HepG2 (cell line): ENCODE measurements at regions not wholly inside any gene's neighbourhood (a gene's known extent, or its start where the extent isn't known, plus 50 kb on each side); places are given as distances from the start of the nearest gene placed in this dataset.
"Not testable (repeated sequence)": the region's sequence is repeated elsewhere in the genome, so short reads cannot be mapped to it uniquely, and the experiment has no call there.

ENCODE experiments used
- ATAC-seq: fragments of 200-7000 bp; cut with Tn5 transposase; 3 replicates; pipeline ENCODE4 v1.9.1; 2020; ENCODE audit warnings: mild to moderate bottlenecking, moderate library complexity
- BruUV-seq: library from RNA; stranded (reverse); fragments of 400-500 nt; replicated peaks from 2 replicates; lab custom pipeline; 2021; lab: Mats Ljungman, UMichigan
- CTCF ChIA-PET: fragments of 300-600 bp; formaldehyde crosslinking; extraction: SDS; loops from one replicate; lab custom pipeline; 2021; ENCODE audit warnings: low total read pairs, inconsistent platforms, low intra/inter-chr PET ratio; lab: Yijun Ruan, JAX
- POLR2A ChIA-PET: fragments of 350-600 bp; sonication (Branson Sonifier 250); formaldehyde crosslinking; loops from one replicate; lab custom pipeline; 2020; ENCODE audit warnings: antibody characterized with exemption, inconsistent platforms; lab: Yijun Ruan, JAX
- DNase-seq: peaks from one replicate; pipeline ENCODE4 v3.0.0-alpha.2; 2015; ENCODE audit warnings: low spot score
- FAIRE-seq: peaks from 3 replicates; lab custom pipeline; 2011; peaks lifted over from hg19 to GRCh38; lab: Jason Lieb, UNC
- H2AFZ ChIP-seq: one replicate; pipeline ENCODE4 v1.6.1; 2011; ENCODE audit warnings: low read length, inconsistent platforms
- H3K27ac ChIP-seq: fragments of 300-600 bp; 3 replicates; pipeline ENCODE4 v1.8.0; 2011; ENCODE audit warnings: mixed run types, mild to moderate bottlenecking, mixed read lengths, low read length, inconsistent platforms; ENCODE audit not compliant: insufficient read depth; ENCODE audit errors: extremely low read length
- H3K27me3 ChIP-seq, 2 experiments: fragments of 200-600 bp in 1 of 2; 2 replicates in 1 of 2; 3 replicates in 1 of 2; pipeline versions ENCODE4 v1.6.0 to v1.8.0; 2011; ENCODE audit warnings: low read length in 2 of 2, mild to moderate bottlenecking in 2 of 2, moderate library complexity in 2 of 2, inconsistent platforms in 1 of 2; ENCODE audit not compliant: insufficient read depth in 2 of 2, control insufficient read depth in 1 of 2
- H3K36me3 ChIP-seq, 2 experiments: fragments of 200-600 bp in 1 of 2; replicated peaks in 1 of 2; 2 replicates in 1 of 2; 3 replicates in 1 of 2; pipeline versions ENCODE4 v1.5.1 to v1.8.0; 2011; ENCODE audit warnings: low read length in 2 of 2, inconsistent platforms in 1 of 2; ENCODE audit not compliant: insufficient read depth in 2 of 2, control insufficient read depth in 1 of 2
- H3K4me1 ChIP-seq: 2 replicates; pipeline ENCODE4 v1.5.1; 2012; ENCODE audit warnings: low read length, inconsistent platforms; ENCODE audit not compliant: insufficient read depth
- H3K4me2 ChIP-seq: 2 replicates; pipeline ENCODE4 v1.6.0; 2011; ENCODE audit warnings: low read depth, low read length, inconsistent platforms
- H3K4me3 ChIP-seq, 3 experiments: fragments of 200-600 bp in 1 of 3; sonication (generic), shearing (Covaris generic) in 1 of 3; replicated peaks in 1 of 3; 2 replicates each; pipeline ENCODE4 v1.5.1; 2011 to 2016; ENCODE audit warnings: low read length in 3 of 3, inconsistent platforms in 2 of 3, low read depth in 2 of 3, mild to moderate bottlenecking in 2 of 3, control low read depth in 1 of 3, mixed read lengths in 1 of 3; ENCODE audit not compliant: insufficient read depth in 1 of 3
- H3K79me2 ChIP-seq: one replicate; pipeline ENCODE4 v1.6.1; 2011; ENCODE audit warnings: low read length, inconsistent platforms; ENCODE audit not compliant: insufficient read depth
- H3K9ac ChIP-seq: 2 replicates; pipeline ENCODE4 v1.6.0; 2011; ENCODE audit warnings: mild to moderate bottlenecking, low read depth, low read length, inconsistent platforms; ENCODE audit not compliant: insufficient read depth
- H3K9me3 ChIP-seq: 2 replicates; pipeline ENCODE4 v1.5.1; 2012; ENCODE audit warnings: mild to moderate bottlenecking, low read length
- H4K20me1 ChIP-seq: 2 replicates; pipeline ENCODE4 v1.6.0; 2011; ENCODE audit warnings: inconsistent platforms, mild to moderate bottlenecking, low read length, moderate library complexity; ENCODE audit not compliant: insufficient read depth
- CENPX ChIP-seq: sonication (generic); formaldehyde crosslinking; IDR thresholded peaks from 2 replicates; pipeline ENCODE4 v1.9.0; 2021; ENCODE audit warnings: mild to moderate bottlenecking, missing genetic modification reagents, moderate library complexity
- MAFG ChIP-seq: sonication (generic); formaldehyde crosslinking; IDR thresholded peaks from 2 replicates; pipeline ENCODE4 v1.5.1; 2020; ENCODE audit warnings: mild to moderate bottlenecking, missing genetic modification reagents
- NFE2L1 ChIP-seq: sonication (generic); formaldehyde crosslinking; IDR thresholded peaks from 2 replicates; pipeline ENCODE4 v1.4.0; 2020; ENCODE audit warnings: missing genetic modification reagents, mild to moderate bottlenecking, borderline replicate concordance
- SRSF4 ChIP-seq: fragments of 200-400 bp; formaldehyde crosslinking; IDR thresholded peaks from one replicate; pipeline ENCODE4 v1.6.1; 2018; ENCODE audit warnings: mild to moderate bottlenecking, low read depth, low read length, moderate library complexity; ENCODE audit not compliant: poor library complexity, severe bottlenecking
- TGIF2 ChIP-seq: IDR thresholded peaks from 2 replicates; pipeline ENCODE4 v1.6.1; 2016; ENCODE audit warnings: control low read depth, missing compliant biosample characterization
- ZNF724P ChIP-seq: sonication (generic); formaldehyde crosslinking; IDR thresholded peaks from 2 replicates; pipeline ENCODE4 v1.8.0; 2022; ENCODE audit warnings: missing genetic modification reagents, borderline replicate concordance
- WGBS: methylation state at CpG from one replicate; pipeline ENCODE4 v1.1.6; 2017; ENCODE audit warnings: low lambda C conversion rate; 5-methylcytosine and 5-hydroxymethylcytosine counted together
- in situ Hi-C: cut with HindIII; loops from 2 replicates; pipeline ENCODE4 v1.10.0; 2017; ENCODE audit warnings: low pct_unique_long_range_greater_than_20kb; ENCODE audit not compliant: extremely low pct_ligation_motif_present
- intact Hi-C: fragments of 100-400 bp; cut with micrococcal nuclease; formaldehyde crosslinking; loops from one replicate; pipeline ENCODE4 v1.10.0; 2022; ENCODE audit not compliant: unreplicated experiment
- TF ChIP-seq, protein P1 (sequence below): sonication (generic); formaldehyde crosslinking; IDR thresholded peaks from 2 replicates; pipeline ENCODE4 v1.5.1; 2020; ENCODE audit warnings: mild to moderate bottlenecking, missing genetic modification reagents, moderate library complexity

DNA sequence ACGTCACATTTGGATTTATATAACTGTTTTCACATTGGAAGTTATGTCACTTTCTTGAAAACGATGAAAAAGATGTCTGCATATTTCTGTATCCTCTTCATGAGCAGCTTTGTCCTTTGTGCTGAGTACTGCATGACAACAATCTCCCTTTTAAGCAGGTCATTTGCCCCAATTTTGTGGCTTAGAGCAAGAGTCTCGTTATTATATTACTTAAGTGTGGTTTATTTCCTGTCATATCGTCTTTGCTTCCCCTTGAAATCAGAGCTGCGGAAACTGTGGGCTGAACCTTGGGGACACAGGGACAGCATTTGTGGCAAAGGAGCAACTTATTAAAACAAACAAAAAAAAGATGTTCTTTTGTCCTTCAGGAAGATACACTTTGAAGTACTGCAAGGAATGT lies 254.0 kb upstream of the DSEL start (continued):
- no peak for TF ChIP-seq CENPX
- no peak for TF ChIP-seq NFE2L1
- no peak for TF ChIP-seq SRSF4
- no peak for TF ChIP-seq ZNF724P (CRISPR knock-in tag)
- TF ChIP-seq TGIF2 (CRISPR knock-in tag): no peak
- no peak for TF ChIP-seq MAFG (CRISPR knock-in tag)

DNA sequence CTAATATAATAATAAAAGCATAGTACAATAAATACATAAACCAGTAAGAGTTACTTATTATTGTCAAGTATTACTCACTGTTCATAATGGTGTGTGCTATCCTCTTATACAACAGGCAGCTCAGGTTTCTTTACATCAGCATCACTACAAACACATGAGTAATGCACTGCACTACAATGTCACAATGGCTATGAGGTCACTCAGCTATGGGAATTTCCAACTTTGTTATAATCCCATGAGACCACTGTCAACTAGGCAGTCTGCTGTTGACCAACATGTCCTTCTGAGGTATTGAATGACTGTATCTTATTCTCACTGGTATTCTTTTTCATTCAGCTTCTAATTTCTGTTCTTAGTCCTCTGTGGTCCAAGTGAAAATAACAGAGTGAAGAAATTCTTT lies 250.4 kb upstream of the DSEL start:
- Histone ChIP-seq H3K4me1 (no peaks in the 10 kb centered on the region), H3K4me2 (no peak overlapping the region), H3K4me3 (no peak overlapping the region), H3K79me2 (no peaks in the 10 kb centered on the region), H4K20me1 (no peaks in the 10 kb centered on the region), H3K36me3 (no peaks in the 10 kb centered on the region), H3K27me3 (no peaks in the 10 kb centered on the region), H3K9me3 (no peaks in the 10 kb centered on the region), H2AFZ (no peak overlapping the region), H3K9ac (no peak overlapping the region)
- in situ Hi-C loops: no loop called here
- no peak for FAIRE-seq
- no peak for ATAC-seq
- no peak for DNase-seq
- ChIA-PET CTCF (no interaction called here), POLR2A (no interaction called here)
- no TSS peak for BruUV-seq
- intact Hi-C loops: no loop called here
- TF ChIP-seq, protein P1, sequence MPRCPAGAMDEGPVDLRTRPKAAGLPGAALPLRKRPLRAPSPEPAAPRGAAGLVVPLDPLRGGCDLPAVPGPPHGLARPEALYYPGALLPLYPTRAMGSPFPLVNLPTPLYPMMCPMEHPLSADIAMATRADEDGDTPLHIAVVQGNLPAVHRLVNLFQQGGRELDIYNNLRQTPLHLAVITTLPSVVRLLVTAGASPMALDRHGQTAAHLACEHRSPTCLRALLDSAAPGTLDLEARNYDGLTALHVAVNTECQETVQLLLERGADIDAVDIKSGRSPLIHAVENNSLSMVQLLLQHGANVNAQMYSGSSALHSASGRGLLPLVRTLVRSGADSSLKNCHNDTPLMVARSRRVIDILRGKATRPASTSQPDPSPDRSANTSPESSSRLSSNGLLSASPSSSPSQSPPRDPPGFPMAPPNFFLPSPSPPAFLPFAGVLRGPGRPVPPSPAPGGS (CRISPR knock-in tag): no peak
- TF ChIP-seq, all 625 proteins: peak for 0
- H3K27ac ChIP-seq: no peak overlapping the region

DNA sequence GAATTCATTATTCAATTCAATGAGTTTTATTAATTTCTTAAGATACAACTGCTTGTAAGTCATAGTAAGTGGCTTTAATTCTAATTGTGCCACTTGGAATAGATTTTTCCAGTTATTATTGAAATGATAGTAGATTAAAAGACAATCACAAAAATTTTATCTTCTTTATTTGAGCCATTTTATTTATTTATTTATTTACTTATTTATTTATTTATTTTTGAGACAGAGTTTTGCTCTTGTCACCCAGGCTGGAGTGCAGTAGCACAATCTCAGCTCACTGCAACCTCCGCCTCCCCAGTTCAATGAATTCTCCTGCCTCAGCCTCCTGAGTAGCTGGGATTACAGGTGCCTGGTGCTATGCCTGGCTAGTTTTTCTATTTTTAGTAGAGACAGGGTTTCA lies 235.7 kb upstream of the DSEL start:
- POLR2A ChIA-PET, H3K4me2 ChIP-seq, FAIRE-seq, H3K36me3 ChIP-seq, DNase-seq, H3K4me3 ChIP-seq, H3K79me2 ChIP-seq, BruUV-seq, H3K9me3 ChIP-seq, H3K27me3 ChIP-seq, H4K20me1 ChIP-seq, ATAC-seq, H3K9ac ChIP-seq, in situ Hi-C loops, intact Hi-C loops, H2AFZ ChIP-seq, H3K4me1 ChIP-seq, CTCF ChIA-PET, H3K27ac ChIP-seq: not testable (repeated sequence)
- WGBS: 70% methylated on average over 1 of the region's 1 CpG
